ENCODE measurements at regions not wholly inside any gene's neighbourhood (a gene's known extent, or its start where the extent isn't known, plus 50 kb on each side); places are given as distances from the start of the nearest gene placed in this dataset.

DNA sequence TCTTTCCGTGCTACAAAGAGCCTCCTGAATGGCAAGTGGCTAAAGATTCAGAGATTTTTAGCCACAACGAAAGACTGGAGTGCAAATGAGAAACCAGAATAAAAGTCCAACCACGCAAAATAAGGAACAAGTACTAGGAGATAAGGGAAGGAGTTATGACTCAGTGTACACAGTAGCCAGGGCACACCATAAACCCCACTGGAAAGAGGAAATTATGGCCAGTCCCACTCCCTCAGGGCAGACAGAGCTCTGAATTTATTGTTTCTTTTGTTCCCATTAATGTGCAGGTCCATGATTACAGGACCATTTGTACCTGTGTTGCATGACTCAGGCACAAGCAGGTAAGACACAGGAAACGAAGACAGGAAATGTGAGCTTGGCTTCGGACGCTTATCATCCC lies 150.3 kb upstream of the PREP start:
- Histone ChIP-seq H3K4me1 (ENCODE audit: control insufficient read depth in 5 of 5, insufficient read depth in 5 of 5, low read length in 5 of 5) (no peaks in the 10 kb centered on the region), H3K27me3 (ENCODE audit: control insufficient read depth in 3 of 3, insufficient read depth in 3 of 3, low read length in 2 of 3) (no peaks in the 10 kb centered on the region), H3K36me3 (ENCODE audit: control insufficient read depth in 4 of 4, insufficient read depth in 4 of 4, low read length in 4 of 4) (no peaks in the 10 kb centered on the region), H3K4me3 (no peak overlapping the region), H3K9ac (ENCODE audit: insufficient read depth in 1 of 2, low read length in 2 of 2) (no peak overlapping the region), H3K9me3 (ENCODE audit: control insufficient read depth in 4 of 4, insufficient read depth in 3 of 4, low read length in 3 of 4) (no peaks in the 10 kb centered on the region), H3K27ac (ENCODE audit: low read depth in 1 of 2, low read length in 1 of 2) (no peak overlapping the region)
- 69 to 76% methylated on average over 6 of the region's 6 CpGs for WGBS, 2 donors
- no peak for TF ChIP-seq CTCF (IDR thresholded peaks at IDR 0.05; ENCODE audit: control extremely low read depth, extremely low read depth)
- DNase-seq (no peak), ATAC-seq (ENCODE audit: insufficient read depth, low FRiP score) (peak; percentile 47)

GRCh38 chr6:105550955-105551620 lies 148.2 kb upstream of the PREP start:
- no peak overlapping the region for H3K27ac ChIP-seq (ENCODE audit: low read depth in 1 of 2, low read length in 1 of 2)
- H3K9ac ChIP-seq (ENCODE audit: insufficient read depth in 1 of 2, low read length in 2 of 2), result no peak overlapping the region
- no peak for TF ChIP-seq CTCF (IDR thresholded peaks at IDR 0.05; ENCODE audit: control extremely low read depth, extremely low read depth)
- no peaks in the 10 kb centered on the region for H3K9me3 ChIP-seq (ENCODE audit: control insufficient read depth in 4 of 4, insufficient read depth in 3 of 4, low read length in 3 of 4)
- no peak for DNase-seq
- WGBS, 2 donors, result 87 to 92% methylated on average over 5 of the region's 5 CpGs
- no peak for ATAC-seq (ENCODE audit: insufficient read depth, low FRiP score)
- no peak overlapping the region for H3K4me3 ChIP-seq
- H3K36me3 ChIP-seq (ENCODE audit: control insufficient read depth in 4 of 4, insufficient read depth in 4 of 4, low read length in 4 of 4), result no peaks in the 10 kb centered on the region
- no peaks in the 10 kb centered on the region for H3K27me3 ChIP-seq (ENCODE audit: control insufficient read depth in 3 of 3, insufficient read depth in 3 of 3, low read length in 2 of 3)
- no peaks in the 10 kb centered on the region for H3K4me1 ChIP-seq (ENCODE audit: control insufficient read depth in 5 of 5, insufficient read depth in 5 of 5, low read length in 5 of 5)

DNA sequence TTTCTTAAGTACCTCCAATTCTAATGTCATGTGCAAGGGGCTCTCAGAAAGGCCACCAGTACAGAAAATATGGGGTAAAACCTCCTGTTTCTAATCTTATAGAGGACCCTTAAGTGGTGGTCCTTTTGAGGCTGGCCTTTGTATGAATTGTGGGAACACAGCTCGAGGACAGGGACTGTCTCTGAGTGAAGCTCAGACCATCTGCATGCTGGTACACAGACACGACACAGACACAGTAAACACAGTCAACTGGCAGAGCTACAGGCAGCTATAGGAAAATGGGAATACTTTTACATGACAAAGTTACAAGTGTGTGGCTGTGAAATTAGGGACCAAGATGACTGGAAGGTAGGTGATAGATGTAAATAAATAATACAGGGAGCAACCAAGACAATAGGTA lies 143.9 kb upstream of the PREP start:
- no peak for DNase-seq
- 79 to 87% methylated on average over 2 of the region's 2 CpGs for WGBS, 2 donors
- ATAC-seq (ENCODE audit: insufficient read depth, low FRiP score), result no peak

More for the DNA sequence above, 143.9 kb upstream of the PREP start:
- no peak for TF ChIP-seq CTCF (IDR thresholded peaks at IDR 0.05; ENCODE audit: control extremely low read depth, extremely low read depth)
- H3K36me3 ChIP-seq (ENCODE audit: control insufficient read depth in 4 of 4, insufficient read depth in 4 of 4, low read length in 4 of 4), result no peaks in the 10 kb centered on the region
- H3K27me3 ChIP-seq (ENCODE audit: control insufficient read depth in 3 of 3, insufficient read depth in 3 of 3, low read length in 2 of 3), result no peaks in the 10 kb centered on the region
- H3K4me3 ChIP-seq, result no peak overlapping the region
- H3K9me3 ChIP-seq (ENCODE audit: control insufficient read depth in 4 of 4, insufficient read depth in 3 of 4, low read length in 3 of 4), result no peaks in the 10 kb centered on the region
- H3K4me1 ChIP-seq (ENCODE audit: control insufficient read depth in 5 of 5, insufficient read depth in 5 of 5, low read length in 5 of 5), result no peaks in the 10 kb centered on the region
- H3K27ac ChIP-seq (ENCODE audit: low read depth in 1 of 2, low read length in 1 of 2), result no peak overlapping the region
- H3K9ac ChIP-seq (ENCODE audit: insufficient read depth in 1 of 2, low read length in 2 of 2), result no peak overlapping the region
